ENCODE measurements at regions not wholly inside any gene's neighbourhood (a gene's known extent, or its start where the extent isn't known, plus 50 kb on each side); places are given as distances from the start of the nearest gene placed in this dataset.

DNA sequence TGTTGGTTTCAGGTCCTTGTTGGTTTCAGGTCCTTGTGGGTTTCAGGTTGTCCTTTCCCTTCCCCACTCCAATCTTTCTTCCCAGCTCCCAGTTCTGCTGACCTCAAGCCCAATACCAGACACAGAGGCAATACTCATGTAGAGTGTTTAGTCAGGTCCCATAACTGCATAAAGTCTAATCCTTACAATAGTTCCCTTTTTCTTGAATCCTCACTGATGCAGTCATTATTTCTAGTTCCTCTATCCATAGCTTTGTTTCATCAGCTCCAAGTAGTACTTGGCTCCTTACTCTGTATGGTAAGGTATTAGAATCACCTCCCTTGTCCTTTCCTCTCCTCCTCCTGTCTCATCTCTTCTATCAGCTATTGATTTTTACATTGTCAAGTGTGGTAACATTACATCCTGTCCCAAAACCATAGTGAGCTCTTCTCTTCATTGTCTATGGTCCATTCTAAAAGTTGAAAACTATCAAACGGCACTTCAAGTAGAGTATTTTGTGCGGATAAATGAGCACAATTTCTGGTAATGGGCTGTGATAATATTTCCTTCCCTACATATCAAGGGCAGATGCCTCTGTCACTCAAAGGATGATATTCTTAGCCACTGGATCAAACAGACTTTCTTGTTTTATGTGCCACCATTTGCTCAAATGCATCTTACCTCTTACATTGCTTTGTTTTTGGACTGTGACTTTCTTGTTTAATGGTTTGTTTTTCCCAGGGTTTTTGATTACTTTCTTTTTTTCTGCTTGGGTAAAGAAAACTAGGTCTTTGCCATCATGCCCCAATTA is 57.2 kb upstream of the JDP2 start:
- DNase-seq (ENCODE audit: low read depth, low spot score) = no peak

DNA sequence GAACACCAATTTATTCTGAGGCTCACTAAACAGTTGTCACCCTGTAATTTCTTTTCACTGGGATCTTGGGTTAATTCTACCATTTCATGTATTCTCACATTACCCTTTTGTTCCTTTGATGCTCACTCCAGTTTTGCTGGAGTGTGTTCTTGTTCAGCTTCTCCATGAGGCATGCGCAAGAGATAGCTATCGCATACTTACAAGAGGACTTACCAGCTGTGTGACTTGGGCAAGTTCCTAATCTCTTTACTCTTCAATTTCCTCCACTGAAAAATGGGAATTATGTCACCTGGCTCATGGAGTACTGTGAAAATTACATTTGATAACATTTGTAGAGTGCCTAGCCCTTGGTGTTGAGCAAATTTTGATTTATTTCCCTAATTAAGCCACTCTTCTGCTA is 56.5 kb upstream of the JDP2 start:
- DNase-seq (ENCODE audit: low read depth, low spot score) = no peak

DNA sequence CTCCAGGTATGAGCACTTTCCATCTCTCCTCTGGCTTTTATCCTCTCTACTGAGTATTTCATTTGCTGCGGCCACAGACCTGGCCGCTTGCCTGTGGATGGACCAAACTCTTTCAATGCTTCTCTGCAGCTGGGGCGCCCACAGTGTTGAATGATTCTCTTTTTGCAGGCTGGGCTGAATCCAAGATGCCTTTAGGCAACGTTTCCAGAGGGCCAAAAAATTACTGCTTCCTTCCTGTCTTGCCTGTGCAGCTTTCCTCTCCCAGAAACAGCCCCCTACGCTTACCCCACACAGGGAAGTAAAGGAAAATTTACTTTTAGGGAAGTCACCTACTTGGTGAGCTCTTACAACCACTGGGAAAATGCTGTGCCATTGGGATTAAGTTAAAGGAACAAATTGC is 55.6 kb upstream of the JDP2 start:
- peak; percentile 41 for DNase-seq (ENCODE audit: low read depth, low spot score)

DNA sequence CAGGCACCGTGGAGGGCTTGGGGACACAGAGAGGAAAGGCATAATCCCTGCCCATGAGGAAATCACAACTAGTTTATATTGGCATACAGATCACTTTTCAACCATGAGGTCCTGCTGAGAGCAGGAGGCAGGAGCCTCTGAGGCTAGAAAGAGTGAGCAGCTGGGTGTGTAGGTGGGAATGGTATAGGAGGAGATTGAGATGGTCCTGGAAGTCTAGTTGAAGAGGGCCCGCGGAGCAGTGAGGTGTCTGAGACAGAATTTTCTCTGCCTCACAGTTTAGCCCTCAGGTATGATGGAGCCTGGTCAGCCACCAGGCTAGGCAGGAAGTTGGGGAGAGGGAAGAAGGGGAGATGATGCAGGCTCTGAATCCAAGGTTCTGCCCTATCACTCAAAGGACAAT is 54.7 kb upstream of the JDP2 start:
- no peak for DNase-seq (ENCODE audit: low read depth, low spot score)

DNA sequence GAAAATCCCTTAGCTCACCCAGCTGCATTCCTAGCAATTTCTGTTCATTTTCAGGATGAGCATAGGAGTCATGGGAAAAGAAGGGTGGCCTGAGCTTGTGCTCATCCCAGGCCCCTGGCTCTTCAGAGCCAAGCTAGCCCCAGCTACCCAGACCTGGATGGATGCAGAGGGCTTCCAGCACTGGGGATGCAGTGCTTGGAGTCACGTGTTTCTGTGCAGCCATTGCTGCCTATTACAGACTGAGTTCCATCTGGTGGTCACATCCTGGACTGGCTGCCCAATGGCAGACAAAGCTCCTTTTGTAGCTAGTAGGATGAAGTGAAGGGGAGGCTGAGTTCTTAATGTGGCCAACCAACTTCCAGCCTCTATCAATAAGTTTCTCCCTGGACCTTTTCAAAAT is 54.2 kb upstream of the JDP2 start:
- no peak for DNase-seq (ENCODE audit: low read depth, low spot score)

DNA sequence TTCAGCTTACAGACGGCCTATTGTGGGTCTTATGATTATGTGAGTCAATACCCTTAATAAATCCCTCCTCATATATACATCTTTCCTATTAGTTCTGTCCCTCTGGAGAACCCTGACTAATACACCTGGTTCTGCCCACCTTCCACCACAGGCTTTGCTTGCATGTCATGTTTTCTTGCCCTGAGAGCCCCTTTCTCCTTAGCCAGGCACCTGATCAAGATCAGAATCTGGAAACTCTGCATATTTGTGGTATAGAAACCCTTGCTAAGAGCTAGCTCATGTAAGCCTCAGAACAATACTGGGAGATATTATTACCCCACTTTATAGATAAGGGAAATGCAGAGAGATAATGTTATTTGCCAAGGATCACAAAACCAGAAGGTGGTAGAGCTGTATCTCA is 52.9 kb upstream of the JDP2 start:
- no peak for DNase-seq (ENCODE audit: low read depth, low spot score)

DNA sequence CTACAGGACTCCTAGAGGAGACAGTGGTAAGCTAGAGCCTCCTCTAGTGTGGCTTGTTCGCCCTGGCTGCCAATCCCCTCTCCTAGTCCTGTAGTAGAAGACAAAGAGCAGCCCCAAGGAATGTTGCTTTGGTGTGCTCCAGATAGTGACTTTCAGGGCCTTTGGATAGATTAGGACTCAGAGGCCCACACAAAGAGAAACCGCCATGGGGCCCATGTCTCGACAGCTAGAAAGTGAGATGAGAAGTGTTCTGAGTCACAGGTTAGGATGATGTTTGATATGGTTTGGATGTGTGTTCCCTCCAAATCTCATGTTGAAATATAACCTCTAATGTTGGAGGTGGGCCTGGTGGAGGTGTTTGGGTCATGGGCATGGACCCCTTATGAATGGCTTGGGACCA is 51.8 kb upstream of the JDP2 start:
- DNase-seq (ENCODE audit: low read depth, low spot score) = no peak

Measured in astrocyte of the hippocampus (primary cell).